Panc1 (cell line): ENCODE measurements at regions not wholly inside any gene's neighbourhood (a gene's known extent, or its start where the extent isn't known, plus 50 kb on each side); places are given as distances from the start of the nearest gene placed in this dataset.

Experiments used
- POLR2AphosphoS5 ChIP-seq: IDR thresholded peaks from 2 replicates; pipeline ENCODE4 v1.6.1; 2012; ENCODE audit warnings: mild to moderate bottlenecking, low read depth, low read length, moderate library complexity
- REST ChIP-seq, 2 experiments: IDR thresholded peaks; 2 replicates each; pipeline ENCODE4 v1.6.1; 2011 to 2012; ENCODE audit warnings: low read depth in 2 of 2, control low read depth in 1 of 2, low read length in 1 of 2, mild to moderate bottlenecking in 1 of 2, moderate library complexity in 1 of 2; ENCODE audit not compliant: insufficient read depth in 1 of 2
- TCF7L2 ChIP-seq: IDR thresholded peaks from 2 replicates; pipeline ENCODE4 v1.6.1; 2011; ENCODE audit warnings: mild to moderate bottlenecking, low read depth, low read length, inconsistent platforms
- TF ChIP-seq, protein P1 (sequence below): fragments of 450-650 bp; IDR thresholded peaks from 2 replicates; pipeline ENCODE4 v1.5.1; 2017; ENCODE audit warnings: mild to moderate bottlenecking

- TF ChIP-seq, protein P1, sequence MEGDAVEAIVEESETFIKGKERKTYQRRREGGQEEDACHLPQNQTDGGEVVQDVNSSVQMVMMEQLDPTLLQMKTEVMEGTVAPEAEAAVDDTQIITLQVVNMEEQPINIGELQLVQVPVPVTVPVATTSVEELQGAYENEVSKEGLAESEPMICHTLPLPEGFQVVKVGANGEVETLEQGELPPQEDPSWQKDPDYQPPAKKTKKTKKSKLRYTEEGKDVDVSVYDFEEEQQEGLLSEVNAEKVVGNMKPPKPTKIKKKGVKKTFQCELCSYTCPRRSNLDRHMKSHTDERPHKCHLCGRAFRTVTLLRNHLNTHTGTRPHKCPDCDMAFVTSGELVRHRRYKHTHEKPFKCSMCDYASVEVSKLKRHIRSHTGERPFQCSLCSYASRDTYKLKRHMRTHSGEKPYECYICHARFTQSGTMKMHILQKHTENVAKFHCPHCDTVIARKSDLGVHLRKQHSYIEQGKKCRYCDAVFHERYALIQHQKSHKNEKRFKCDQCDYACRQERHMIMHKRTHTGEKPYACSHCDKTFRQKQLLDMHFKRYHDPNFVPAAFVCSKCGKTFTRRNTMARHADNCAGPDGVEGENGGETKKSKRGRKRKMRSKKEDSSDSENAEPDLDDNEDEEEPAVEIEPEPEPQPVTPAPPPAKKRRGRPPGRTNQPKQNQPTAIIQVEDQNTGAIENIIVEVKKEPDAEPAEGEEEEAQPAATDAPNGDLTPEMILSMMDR = no peak
- no peak for TF ChIP-seq POLR2AphosphoS5
- TF ChIP-seq REST (IDR thresholded peaks at IDR 0.05; ENCODE audit: insufficient read depth in 1 of 2, low read depth in 2 of 2, low read length in 1 of 2) = no peak
- no peak for TF ChIP-seq TCF7L2
Measured at GRCh38 chr18:55141318-55141717, 182.1 kb upstream of the CCDC68 start.
